ENCODE measurements at regions not wholly inside any gene's neighbourhood (a gene's known extent, or its start where the extent isn't known, plus 50 kb on each side); places are given as distances from the start of the nearest gene placed in this dataset.
"Not testable (repeated sequence)": the region's sequence is repeated elsewhere in the genome, so short reads cannot be mapped to it uniquely, and the experiment has no call there.

- TF ChIP-seq POLR2AphosphoS5 (IDR thresholded peaks at IDR 0.05; ENCODE audit: borderline replicate concordance, low read depth, low read length) (no peak), EZH2 (IDR thresholded peaks at IDR 0.05) (no peak), FOXP2 (optimal IDR thresholded peaks at IDR 0.05; ENCODE audit: control extremely low read depth, extremely low read length, insufficient read depth) (no peak)
- no peaks in the 10 kb centered on the region for H3K36me3 ChIP-seq (ENCODE audit: insufficient read depth, low read length)
- no peak for DNase-seq (ENCODE audit: low read depth, low spot score)
- H3K27ac ChIP-seq = no peak overlapping the region
- no peak overlapping the region for H3K4me3 ChIP-seq
- no peak overlapping the region for H3K9ac ChIP-seq (ENCODE audit: insufficient read length)
- no peaks in the 10 kb centered on the region for H3K9me3 ChIP-seq (ENCODE audit: low read depth, low read length)
Observed at GRCh38 chr2:44104855-44105271, 63.8 kb upstream of the PPM1B start.

GRCh38 chr2:44106509-44106908 is 62.2 kb upstream of the PPM1B start:
- H3K36me3 ChIP-seq (ENCODE audit: insufficient read depth, low read length); DNase-seq (ENCODE audit: low read depth, low spot score); H3K9ac ChIP-seq (ENCODE audit: insufficient read length); H3K9me3 ChIP-seq (ENCODE audit: low read depth, low read length); H3K27ac ChIP-seq; H3K4me3 ChIP-seq: not testable (repeated sequence)

- Histone ChIP-seq H3K9ac (ENCODE audit: insufficient read length) (no peak overlapping the region), H3K9me3 (ENCODE audit: low read depth, low read length) (no peaks in the 10 kb centered on the region), H3K27ac (no peak overlapping the region), H3K36me3 (ENCODE audit: insufficient read depth, low read length) (no peaks in the 10 kb centered on the region), H3K4me3 (no peak overlapping the region)
- DNase-seq (ENCODE audit: low read depth, low spot score) = no peak
- no peak for TF ChIP-seq EZH2 (IDR thresholded peaks at IDR 0.05)
Observed at GRCh38 chr2:44107086-44107740, 61.5 kb upstream of the PPM1B start.

- no peak for DNase-seq (ENCODE audit: low read depth, low spot score)
- no peak for TF ChIP-seq POLR2AphosphoS5 (IDR thresholded peaks at IDR 0.05; ENCODE audit: borderline replicate concordance, low read depth, low read length)
- TF ChIP-seq EZH2 (IDR thresholded peaks at IDR 0.05) = no peak
- TF ChIP-seq FOXP2 (optimal IDR thresholded peaks at IDR 0.05; ENCODE audit: control extremely low read depth, extremely low read length, insufficient read depth) = no peak
- Histone ChIP-seq H3K4me3 (no peak overlapping the region), H3K9ac (ENCODE audit: insufficient read length) (no peak overlapping the region), H3K9me3 (ENCODE audit: low read depth, low read length) (no peaks in the 10 kb centered on the region), H3K27ac (no peak overlapping the region), H3K36me3 (ENCODE audit: insufficient read depth, low read length) (no peaks in the 10 kb centered on the region)
Observed at GRCh38 chr2:44107974-44108373, 60.7 kb upstream of the PPM1B start.

- H3K27ac ChIP-seq = no peak overlapping the region
- no peaks in the 10 kb centered on the region for H3K36me3 ChIP-seq (ENCODE audit: insufficient read depth, low read length)
- H3K4me3 ChIP-seq = no peak overlapping the region
- no peak for DNase-seq (ENCODE audit: low read depth, low spot score)
- no peak for TF ChIP-seq POLR2AphosphoS5 (IDR thresholded peaks at IDR 0.05; ENCODE audit: borderline replicate concordance, low read depth, low read length)
- TF ChIP-seq EZH2 (IDR thresholded peaks at IDR 0.05) = no peak
- TF ChIP-seq FOXP2 (optimal IDR thresholded peaks at IDR 0.05; ENCODE audit: control extremely low read depth, extremely low read length, insufficient read depth) = no peak
- H3K9ac ChIP-seq (ENCODE audit: insufficient read length) = no peak overlapping the region
- H3K9me3 ChIP-seq (ENCODE audit: low read depth, low read length) = no peaks in the 10 kb centered on the region
Observed at GRCh38 chr2:44109166-44109565, 59.5 kb upstream of the PPM1B start.

- Histone ChIP-seq H3K27ac (no peak overlapping the region), H3K4me3 (no peak overlapping the region), H3K36me3 (ENCODE audit: insufficient read depth, low read length) (no peaks in the 10 kb centered on the region), H3K9me3 (ENCODE audit: low read depth, low read length) (no peaks in the 10 kb centered on the region), H3K9ac (ENCODE audit: insufficient read length) (no peak overlapping the region)
- no peak for DNase-seq (ENCODE audit: low read depth, low spot score)
- TF ChIP-seq POLR2AphosphoS5 (IDR thresholded peaks at IDR 0.05; ENCODE audit: borderline replicate concordance, low read depth, low read length) (no peak), FOXP2 (optimal IDR thresholded peaks at IDR 0.05; ENCODE audit: control extremely low read depth, extremely low read length, insufficient read depth) (no peak), EZH2 (IDR thresholded peaks at IDR 0.05) (no peak)
Observed at GRCh38 chr2:44110444-44110843, 58.2 kb upstream of the PPM1B start.

GRCh38 chr2:44112096-44112495 is 56.6 kb upstream of the PPM1B start:
- no peak for DNase-seq (ENCODE audit: low read depth, low spot score)
- no peaks in the 10 kb centered on the region for H3K36me3 ChIP-seq (ENCODE audit: insufficient read depth, low read length)
- TF ChIP-seq EZH2 (IDR thresholded peaks at IDR 0.05) (no peak), POLR2AphosphoS5 (IDR thresholded peaks at IDR 0.05; ENCODE audit: borderline replicate concordance, low read depth, low read length) (no peak), FOXP2 (optimal IDR thresholded peaks at IDR 0.05; ENCODE audit: control extremely low read depth, extremely low read length, insufficient read depth) (no peak)

GRCh38 chr2:44116319-44116718 is 52.4 kb upstream of the PPM1B start:
- no peak for DNase-seq (ENCODE audit: low read depth, low spot score)

More at GRCh38 chr2:44112096-44112495, 56.6 kb upstream of the PPM1B start:
- no peaks in the 10 kb centered on the region for H3K9me3 ChIP-seq (ENCODE audit: low read depth, low read length)
- H3K4me3 ChIP-seq = no peak overlapping the region
- H3K9ac ChIP-seq (ENCODE audit: insufficient read length) = no peak overlapping the region
- no peak overlapping the region for H3K27ac ChIP-seq

GRCh38 chr2:44118257-44118656 is 50.4 kb upstream of the PPM1B start:
- Histone ChIP-seq H3K9ac (ENCODE audit: insufficient read length) (no peak overlapping the region), H3K4me3 (no peak overlapping the region), H3K27ac (no peak overlapping the region), H3K9me3 (ENCODE audit: low read depth, low read length) (no peaks in the 10 kb centered on the region), H3K36me3 (ENCODE audit: insufficient read depth, low read length) (no peaks in the 10 kb centered on the region)
- no peak for DNase-seq (ENCODE audit: low read depth, low spot score)
- TF ChIP-seq POLR2AphosphoS5 (IDR thresholded peaks at IDR 0.05; ENCODE audit: borderline replicate concordance, low read depth, low read length) (no peak), EZH2 (IDR thresholded peaks at IDR 0.05) (no peak), FOXP2 (optimal IDR thresholded peaks at IDR 0.05; ENCODE audit: control extremely low read depth, extremely low read length, insufficient read depth) (no peak)

More at GRCh38 chr2:44116319-44116718, 52.4 kb upstream of the PPM1B start:
- no peak overlapping the region for H3K27ac ChIP-seq
- H3K36me3 ChIP-seq (ENCODE audit: insufficient read depth, low read length) = no peaks in the 10 kb centered on the region
- TF ChIP-seq EZH2 (IDR thresholded peaks at IDR 0.05) (no peak), POLR2AphosphoS5 (IDR thresholded peaks at IDR 0.05; ENCODE audit: borderline replicate concordance, low read depth, low read length) (no peak), FOXP2 (optimal IDR thresholded peaks at IDR 0.05; ENCODE audit: control extremely low read depth, extremely low read length, insufficient read depth) (no peak)
- H3K9me3 ChIP-seq (ENCODE audit: low read depth, low read length) = no peaks in the 10 kb centered on the region
- H3K9ac ChIP-seq (ENCODE audit: insufficient read length) = no peak overlapping the region
- no peak overlapping the region for H3K4me3 ChIP-seq
